ENCODE measurements at regions not wholly inside any gene's neighbourhood (a gene's known extent, or its start where the extent isn't known, plus 50 kb on each side); places are given as distances from the start of the nearest gene placed in this dataset.

DNA sequence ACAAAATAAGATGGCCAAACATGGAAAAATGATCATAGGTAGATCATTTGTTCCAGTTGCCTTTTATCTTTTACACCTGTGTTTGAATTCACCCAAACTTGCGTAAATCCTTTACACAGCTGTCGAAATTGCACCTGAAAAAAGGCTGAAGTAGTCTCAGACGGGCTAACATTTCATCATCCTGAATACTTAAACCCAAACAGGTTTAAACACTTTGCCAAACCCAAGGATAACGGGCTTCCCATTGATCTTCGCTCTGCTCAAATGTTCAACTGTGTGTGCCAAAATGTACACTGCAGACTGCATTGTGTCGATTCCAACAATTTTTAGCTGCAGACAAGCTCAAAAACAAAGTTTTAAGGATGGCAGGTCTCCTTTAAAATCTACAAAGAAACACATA is 288.7 kb upstream of the DDHD1 start:
- no peaks in the 10 kb centered on the region for H3K27me3 ChIP-seq (ENCODE audit: insufficient read depth)
- TF ChIP-seq PBX3 (IDR thresholded peaks at IDR 0.05) (no peak), RFX5 (IDR thresholded peaks at IDR 0.05; ENCODE audit: low read length) (no peak), SIN3A (IDR thresholded peaks at IDR 0.05; ENCODE audit: borderline replicate concordance, low read depth, low read length) (no peak), IRF3 (IDR thresholded peaks at IDR 0.05; ENCODE audit: low read depth, low read length) (no peak), NRF1 (IDR thresholded peaks at IDR 0.05; ENCODE audit: low read depth, low read length) (no peak)
- H3K36me3 ChIP-seq (replicated peaks in 1 of 2; ENCODE audit: control insufficient read depth in 1 of 2, insufficient read depth in 2 of 2, low read length in 1 of 2) = no peaks in the 10 kb centered on the region
- no peaks in the 10 kb centered on the region for H3F3A ChIP-seq (replicated peaks; ENCODE audit: insufficient read depth)
- H3K27ac ChIP-seq (ENCODE audit: low read depth in 2 of 2, low read length in 1 of 2) = no peak overlapping the region
- H3K9ac ChIP-seq = no peak overlapping the region
- DNase-seq = no peak
- WGBS (ENCODE audit: low lambda C conversion rate) = 37% methylated on average over 6 of the region's 6 CpGs
- H3K4me3 ChIP-seq (ENCODE audit: low read depth in 2 of 2, low read length in 1 of 2) = no peak overlapping the region
- ChIA-PET POLR2A (no interaction called here), CTCF (interaction anchor here (1.3 to 1.4 kb wide), 2 partner anchors 9 to 734 kb away, joined by 3 to 5 read pairs; no protein-coding TSS in a partner anchor)
- no peak overlapping the region for H3K4me2 ChIP-seq
- H3K4me1 ChIP-seq (ENCODE audit: control insufficient read depth in 1 of 2, insufficient read depth in 2 of 2, low read depth in 1 of 2, low read length in 1 of 2) = no peaks in the 10 kb centered on the region
- no peak overlapping the region for H2AFZ ChIP-seq (ENCODE audit: low read depth)
- H3K79me2 ChIP-seq (ENCODE audit: insufficient read depth) = no peaks in the 10 kb centered on the region
- H4K20me1 ChIP-seq (ENCODE audit: insufficient read depth) = no peaks in the 10 kb centered on the region
- no peaks in the 10 kb centered on the region for H3K9me3 ChIP-seq
- H3K9me2 ChIP-seq = no peaks in the 10 kb centered on the region

- no peak overlapping the region for H2AFZ ChIP-seq (ENCODE audit: low read depth)
- ChIA-PET POLR2A (no interaction called here), CTCF (interaction anchor here (0.9 to 1.4 kb wide), 2 partner anchors 12 to 102 kb away, joined by 3 read pairs; no protein-coding TSS in a partner anchor)
- H3K9me2 ChIP-seq = no peaks in the 10 kb centered on the region
- no peak for DNase-seq
- H3K27me3 ChIP-seq (ENCODE audit: insufficient read depth) = no peaks in the 10 kb centered on the region; the same call in 1 of the 2 replicates
- H3K4me1 ChIP-seq (ENCODE audit: control insufficient read depth in 1 of 2, insufficient read depth in 2 of 2, low read depth in 1 of 2, low read length in 1 of 2) = no peaks in the 10 kb centered on the region
- TF ChIP-seq TAF1 (IDR thresholded peaks at IDR 0.05; ENCODE audit: borderline replicate concordance, low read depth, low read length) = no peak
- no peak for TF ChIP-seq IRF3 (IDR thresholded peaks at IDR 0.05; ENCODE audit: low read depth, low read length)
- no peak for TF ChIP-seq PBX3 (IDR thresholded peaks at IDR 0.05)
- no peak for TF ChIP-seq RAD21 (IDR thresholded peaks at IDR 0.05; ENCODE audit: low read length)
- TF ChIP-seq, protein P1, sequence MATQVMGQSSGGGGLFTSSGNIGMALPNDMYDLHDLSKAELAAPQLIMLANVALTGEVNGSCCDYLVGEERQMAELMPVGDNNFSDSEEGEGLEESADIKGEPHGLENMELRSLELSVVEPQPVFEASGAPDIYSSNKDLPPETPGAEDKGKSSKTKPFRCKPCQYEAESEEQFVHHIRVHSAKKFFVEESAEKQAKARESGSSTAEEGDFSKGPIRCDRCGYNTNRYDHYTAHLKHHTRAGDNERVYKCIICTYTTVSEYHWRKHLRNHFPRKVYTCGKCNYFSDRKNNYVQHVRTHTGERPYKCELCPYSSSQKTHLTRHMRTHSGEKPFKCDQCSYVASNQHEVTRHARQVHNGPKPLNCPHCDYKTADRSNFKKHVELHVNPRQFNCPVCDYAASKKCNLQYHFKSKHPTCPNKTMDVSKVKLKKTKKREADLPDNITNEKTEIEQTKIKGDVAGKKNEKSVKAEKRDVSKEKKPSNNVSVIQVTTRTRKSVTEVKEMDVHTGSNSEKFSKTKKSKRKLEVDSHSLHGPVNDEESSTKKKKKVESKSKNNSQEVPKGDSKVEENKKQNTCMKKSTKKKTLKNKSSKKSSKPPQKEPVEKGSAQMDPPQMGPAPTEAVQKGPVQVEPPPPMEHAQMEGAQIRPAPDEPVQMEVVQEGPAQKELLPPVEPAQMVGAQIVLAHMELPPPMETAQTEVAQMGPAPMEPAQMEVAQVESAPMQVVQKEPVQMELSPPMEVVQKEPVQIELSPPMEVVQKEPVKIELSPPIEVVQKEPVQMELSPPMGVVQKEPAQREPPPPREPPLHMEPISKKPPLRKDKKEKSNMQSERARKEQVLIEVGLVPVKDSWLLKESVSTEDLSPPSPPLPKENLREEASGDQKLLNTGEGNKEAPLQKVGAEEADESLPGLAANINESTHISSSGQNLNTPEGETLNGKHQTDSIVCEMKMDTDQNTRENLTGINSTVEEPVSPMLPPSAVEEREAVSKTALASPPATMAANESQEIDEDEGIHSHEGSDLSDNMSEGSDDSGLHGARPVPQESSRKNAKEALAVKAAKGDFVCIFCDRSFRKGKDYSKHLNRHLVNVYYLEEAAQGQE (IDR thresholded peaks at IDR 0.05; ENCODE audit: low read depth, low read length) = no peak
- no peak for TF ChIP-seq CHD2 (IDR thresholded peaks at IDR 0.05; ENCODE audit: low read length, partially characterized antibody)
- TF ChIP-seq, protein P2, sequence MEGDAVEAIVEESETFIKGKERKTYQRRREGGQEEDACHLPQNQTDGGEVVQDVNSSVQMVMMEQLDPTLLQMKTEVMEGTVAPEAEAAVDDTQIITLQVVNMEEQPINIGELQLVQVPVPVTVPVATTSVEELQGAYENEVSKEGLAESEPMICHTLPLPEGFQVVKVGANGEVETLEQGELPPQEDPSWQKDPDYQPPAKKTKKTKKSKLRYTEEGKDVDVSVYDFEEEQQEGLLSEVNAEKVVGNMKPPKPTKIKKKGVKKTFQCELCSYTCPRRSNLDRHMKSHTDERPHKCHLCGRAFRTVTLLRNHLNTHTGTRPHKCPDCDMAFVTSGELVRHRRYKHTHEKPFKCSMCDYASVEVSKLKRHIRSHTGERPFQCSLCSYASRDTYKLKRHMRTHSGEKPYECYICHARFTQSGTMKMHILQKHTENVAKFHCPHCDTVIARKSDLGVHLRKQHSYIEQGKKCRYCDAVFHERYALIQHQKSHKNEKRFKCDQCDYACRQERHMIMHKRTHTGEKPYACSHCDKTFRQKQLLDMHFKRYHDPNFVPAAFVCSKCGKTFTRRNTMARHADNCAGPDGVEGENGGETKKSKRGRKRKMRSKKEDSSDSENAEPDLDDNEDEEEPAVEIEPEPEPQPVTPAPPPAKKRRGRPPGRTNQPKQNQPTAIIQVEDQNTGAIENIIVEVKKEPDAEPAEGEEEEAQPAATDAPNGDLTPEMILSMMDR (IDR thresholded peaks at IDR 0.05) = no peak
- TF ChIP-seq SIN3A (IDR thresholded peaks at IDR 0.05; ENCODE audit: borderline replicate concordance, low read depth, low read length) = no peak
- TF ChIP-seq ELF1 (IDR thresholded peaks at IDR 0.05) = no peak
- no peak for TF ChIP-seq MXI1 (IDR thresholded peaks at IDR 0.05; ENCODE audit: low read depth, low read length)
- no peaks in the 10 kb centered on the region for H3K9me3 ChIP-seq
- H3K4me3 ChIP-seq (ENCODE audit: low read depth in 2 of 2, low read length in 1 of 2) = no peak overlapping the region
- no peaks in the 10 kb centered on the region for H3K36me3 ChIP-seq (replicated peaks in 1 of 2; ENCODE audit: control insufficient read depth in 1 of 2, insufficient read depth in 2 of 2, low read length in 1 of 2)
- no peak overlapping the region for H3K9ac ChIP-seq
- H4K20me1 ChIP-seq (ENCODE audit: insufficient read depth) = no peaks in the 10 kb centered on the region
- H3K4me2 ChIP-seq = no peak overlapping the region
- no peak overlapping the region for H3K27ac ChIP-seq (ENCODE audit: low read depth in 2 of 2, low read length in 1 of 2)
- no peaks in the 10 kb centered on the region for H3F3A ChIP-seq (replicated peaks; ENCODE audit: insufficient read depth)
- H3K79me2 ChIP-seq (ENCODE audit: insufficient read depth) = no peaks in the 10 kb centered on the region
These were observed 284.7 kb upstream of the DDHD1 start for GRCh38 chr14:53437858-53438257.
